HepG2 (cell line): ENCODE measurements at regions not wholly inside any gene's neighbourhood (a gene's known extent, or its start where the extent isn't known, plus 50 kb on each side); places are given as distances from the start of the nearest gene placed in this dataset.
"Not testable (repeated sequence)": the region's sequence is repeated elsewhere in the genome, so short reads cannot be mapped to it uniquely, and the experiment has no call there.

ENCODE experiments used
- ATAC-seq: fragments of 200-7000 bp; cut with Tn5 transposase; 3 replicates; pipeline ENCODE4 v1.9.1; 2020; ENCODE audit warnings: mild to moderate bottlenecking, moderate library complexity
- BruUV-seq: library from RNA; stranded (reverse); fragments of 400-500 nt; replicated peaks from 2 replicates; lab custom pipeline; 2021; lab: Mats Ljungman, UMichigan
- CTCF ChIA-PET: fragments of 300-600 bp; formaldehyde crosslinking; extraction: SDS; loops from one replicate; lab custom pipeline; 2021; ENCODE audit warnings: low total read pairs, inconsistent platforms, low intra/inter-chr PET ratio; lab: Yijun Ruan, JAX
- POLR2A ChIA-PET: fragments of 350-600 bp; sonication (Branson Sonifier 250); formaldehyde crosslinking; loops from one replicate; lab custom pipeline; 2020; ENCODE audit warnings: antibody characterized with exemption, inconsistent platforms; lab: Yijun Ruan, JAX
- DNase-seq: peaks from one replicate; pipeline ENCODE4 v3.0.0-alpha.2; 2015; ENCODE audit warnings: low spot score
- FAIRE-seq: peaks from 3 replicates; lab custom pipeline; 2011; peaks lifted over from hg19 to GRCh38; lab: Jason Lieb, UNC
- H2AFZ ChIP-seq: one replicate; pipeline ENCODE4 v1.6.1; 2011; ENCODE audit warnings: low read length, inconsistent platforms
- H3K27ac ChIP-seq: fragments of 300-600 bp; 3 replicates; pipeline ENCODE4 v1.8.0; 2011; ENCODE audit warnings: mixed run types, mild to moderate bottlenecking, mixed read lengths, low read length, inconsistent platforms; ENCODE audit not compliant: insufficient read depth; ENCODE audit errors: extremely low read length
- H3K27me3 ChIP-seq, 2 experiments: fragments of 200-600 bp in 1 of 2; 2 replicates in 1 of 2; 3 replicates in 1 of 2; pipeline versions ENCODE4 v1.6.0 to v1.8.0; 2011; ENCODE audit warnings: low read length in 2 of 2, mild to moderate bottlenecking in 2 of 2, moderate library complexity in 2 of 2, inconsistent platforms in 1 of 2; ENCODE audit not compliant: insufficient read depth in 2 of 2, control insufficient read depth in 1 of 2
- H3K36me3 ChIP-seq, 2 experiments: fragments of 200-600 bp in 1 of 2; replicated peaks in 1 of 2; 2 replicates in 1 of 2; 3 replicates in 1 of 2; pipeline versions ENCODE4 v1.5.1 to v1.8.0; 2011; ENCODE audit warnings: low read length in 2 of 2, inconsistent platforms in 1 of 2; ENCODE audit not compliant: insufficient read depth in 2 of 2, control insufficient read depth in 1 of 2
- H3K4me1 ChIP-seq: 2 replicates; pipeline ENCODE4 v1.5.1; 2012; ENCODE audit warnings: low read length, inconsistent platforms; ENCODE audit not compliant: insufficient read depth
- H3K4me2 ChIP-seq: 2 replicates; pipeline ENCODE4 v1.6.0; 2011; ENCODE audit warnings: low read depth, low read length, inconsistent platforms
- H3K4me3 ChIP-seq, 3 experiments: fragments of 200-600 bp in 1 of 3; sonication (generic), shearing (Covaris generic) in 1 of 3; replicated peaks in 1 of 3; 2 replicates each; pipeline ENCODE4 v1.5.1; 2011 to 2016; ENCODE audit warnings: low read length in 3 of 3, inconsistent platforms in 2 of 3, low read depth in 2 of 3, mild to moderate bottlenecking in 2 of 3, control low read depth in 1 of 3, mixed read lengths in 1 of 3; ENCODE audit not compliant: insufficient read depth in 1 of 3
- H3K79me2 ChIP-seq: one replicate; pipeline ENCODE4 v1.6.1; 2011; ENCODE audit warnings: low read length, inconsistent platforms; ENCODE audit not compliant: insufficient read depth
- H3K9ac ChIP-seq: 2 replicates; pipeline ENCODE4 v1.6.0; 2011; ENCODE audit warnings: mild to moderate bottlenecking, low read depth, low read length, inconsistent platforms; ENCODE audit not compliant: insufficient read depth
- H3K9me3 ChIP-seq: 2 replicates; pipeline ENCODE4 v1.5.1; 2012; ENCODE audit warnings: mild to moderate bottlenecking, low read length
- H4K20me1 ChIP-seq: 2 replicates; pipeline ENCODE4 v1.6.0; 2011; ENCODE audit warnings: inconsistent platforms, mild to moderate bottlenecking, low read length, moderate library complexity; ENCODE audit not compliant: insufficient read depth
- HMGXB3 ChIP-seq: sonication (generic); formaldehyde crosslinking; IDR thresholded peaks from 2 replicates; pipeline ENCODE4 v1.4.0; 2020; ENCODE audit warnings: missing genetic modification reagents, borderline replicate concordance
- TFE3 ChIP-seq: IDR thresholded peaks from 2 replicates; pipeline ENCODE4 v1.6.1; 2016
- U2AF2 ChIP-seq: fragments of 200-400 bp; formaldehyde crosslinking; IDR thresholded peaks from 2 replicates; pipeline ENCODE4 v1.6.1; 2017; ENCODE audit warnings: low read depth, mild to moderate bottlenecking, low read length
- ZNF484 ChIP-seq: sonication (generic); formaldehyde crosslinking; IDR thresholded peaks from 2 replicates; pipeline ENCODE4 v1.5.1; 2020; ENCODE audit warnings: mild to moderate bottlenecking, low read depth, missing genetic modification reagents, borderline replicate concordance
- ZNF563 ChIP-seq: sonication (generic); formaldehyde crosslinking; IDR thresholded peaks from 2 replicates; pipeline ENCODE4 v1.8.0; 2022; ENCODE audit warnings: mild to moderate bottlenecking, moderate library complexity, missing genetic modification reagents
- WGBS: methylation state at CpG from one replicate; pipeline ENCODE4 v1.1.6; 2017; ENCODE audit warnings: low lambda C conversion rate; 5-methylcytosine and 5-hydroxymethylcytosine counted together
- in situ Hi-C: cut with HindIII; loops from 2 replicates; pipeline ENCODE4 v1.10.0; 2017; ENCODE audit warnings: low pct_unique_long_range_greater_than_20kb; ENCODE audit not compliant: extremely low pct_ligation_motif_present
- intact Hi-C: fragments of 100-400 bp; cut with micrococcal nuclease; formaldehyde crosslinking; loops from one replicate; pipeline ENCODE4 v1.10.0; 2022; ENCODE audit not compliant: unreplicated experiment

GRCh38 chr6:28794175-28795002, 129.4 kb downstream of the TRIM27 start (continued):
- TF ChIP-seq HMGXB3 = no peak
- no peak for TF ChIP-seq U2AF2
- no peak for TF ChIP-seq ZNF484
- TF ChIP-seq ZNF563 (CRISPR knock-in tag) = no peak
- TF ChIP-seq TFE3 (CRISPR knock-in tag) = no peak
- TF ChIP-seq, all 625 proteins: peak for 4

GRCh38 chr6:28800647-28801046, 123.1 kb downstream of the TRIM27 start:
- FAIRE-seq, ATAC-seq, DNase-seq, H3K27ac ChIP-seq, H3K79me2 ChIP-seq, H3K4me3 ChIP-seq, H3K36me3 ChIP-seq, intact Hi-C loops, H4K20me1 ChIP-seq, CTCF ChIA-PET, H3K27me3 ChIP-seq, H3K9me3 ChIP-seq, H2AFZ ChIP-seq, in situ Hi-C loops, H3K4me2 ChIP-seq, H3K9ac ChIP-seq, POLR2A ChIA-PET, BruUV-seq: not testable (repeated sequence)
- H3K4me1 ChIP-seq = peaks cover 46% of the 10 kb centered on the region
- 86% methylated on average over 4 of the region's 4 CpGs for WGBS
